ENCODE measurements at regions not wholly inside any gene's neighbourhood (a gene's known extent, or its start where the extent isn't known, plus 50 kb on each side); places are given as distances from the start of the nearest gene placed in this dataset.

DNA sequence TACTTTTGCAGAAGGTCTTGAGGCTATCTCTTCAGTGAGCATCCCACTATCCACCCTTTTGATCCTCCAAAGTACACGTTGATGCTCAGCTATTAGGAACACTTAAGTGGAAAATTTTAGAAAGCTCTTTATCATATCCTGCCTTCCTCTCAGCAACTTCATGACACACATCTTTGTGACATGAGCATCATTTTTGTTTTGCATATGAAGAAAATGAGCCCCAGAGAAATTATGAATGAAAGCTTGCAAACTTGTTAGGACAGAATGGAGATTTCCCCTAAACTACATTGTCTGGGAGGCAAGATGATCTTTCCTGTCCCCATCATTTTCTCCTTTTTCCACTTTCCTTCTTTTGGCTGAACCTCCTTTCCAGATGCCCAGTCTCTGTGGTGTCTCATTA lies 239.4 kb upstream of the PIK3R1 start:
- no peak for TF ChIP-seq EP300 (IDR thresholded peaks at IDR 0.05)
- no peak for TF ChIP-seq POLR2AphosphoS5 (IDR thresholded peaks at IDR 0.05)
- TF ChIP-seq, protein P1, sequence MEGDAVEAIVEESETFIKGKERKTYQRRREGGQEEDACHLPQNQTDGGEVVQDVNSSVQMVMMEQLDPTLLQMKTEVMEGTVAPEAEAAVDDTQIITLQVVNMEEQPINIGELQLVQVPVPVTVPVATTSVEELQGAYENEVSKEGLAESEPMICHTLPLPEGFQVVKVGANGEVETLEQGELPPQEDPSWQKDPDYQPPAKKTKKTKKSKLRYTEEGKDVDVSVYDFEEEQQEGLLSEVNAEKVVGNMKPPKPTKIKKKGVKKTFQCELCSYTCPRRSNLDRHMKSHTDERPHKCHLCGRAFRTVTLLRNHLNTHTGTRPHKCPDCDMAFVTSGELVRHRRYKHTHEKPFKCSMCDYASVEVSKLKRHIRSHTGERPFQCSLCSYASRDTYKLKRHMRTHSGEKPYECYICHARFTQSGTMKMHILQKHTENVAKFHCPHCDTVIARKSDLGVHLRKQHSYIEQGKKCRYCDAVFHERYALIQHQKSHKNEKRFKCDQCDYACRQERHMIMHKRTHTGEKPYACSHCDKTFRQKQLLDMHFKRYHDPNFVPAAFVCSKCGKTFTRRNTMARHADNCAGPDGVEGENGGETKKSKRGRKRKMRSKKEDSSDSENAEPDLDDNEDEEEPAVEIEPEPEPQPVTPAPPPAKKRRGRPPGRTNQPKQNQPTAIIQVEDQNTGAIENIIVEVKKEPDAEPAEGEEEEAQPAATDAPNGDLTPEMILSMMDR (IDR thresholded peaks at IDR 0.05), result no peak
- TF ChIP-seq POLR2A (IDR thresholded peaks at IDR 0.05), result no peak

DNA sequence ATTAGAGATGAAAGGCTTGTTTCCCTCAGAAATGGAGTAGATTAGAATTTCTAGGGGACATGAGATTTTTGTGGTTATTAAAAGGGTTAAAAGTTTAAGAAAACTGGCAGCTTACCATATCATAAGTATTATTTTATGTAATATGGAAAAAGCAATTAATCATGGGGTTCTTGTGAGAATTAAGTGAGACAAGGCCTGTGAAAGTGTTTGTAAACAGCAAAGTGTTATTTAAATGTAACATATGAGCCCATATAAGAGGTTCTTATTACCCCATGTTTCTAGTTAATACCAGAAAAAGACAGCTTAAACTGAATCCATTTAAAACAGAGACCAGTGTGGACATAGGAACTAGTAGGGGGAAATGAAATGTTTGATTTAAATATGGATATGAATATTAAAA lies 241.1 kb upstream of the PIK3R1 start:
- no peak overlapping the region for H3K27ac ChIP-seq
- DNase-seq, result no peak
- intact Hi-C loops (cut with DNase I; ENCODE audit: low total_unique reads), result no loop called here
- peaks cover 0 to 31% (median 13%) of the 10 kb centered on the region in 4 donors for H3K4me1 ChIP-seq
- no peak for TF ChIP-seq EP300 (IDR thresholded peaks at IDR 0.05)
- TF ChIP-seq, protein P1 (IDR thresholded peaks at IDR 0.05), result no peak
- no peak for TF ChIP-seq POLR2AphosphoS5 (IDR thresholded peaks at IDR 0.05)
- TF ChIP-seq POLR2A (IDR thresholded peaks at IDR 0.05), result no peak
- no peak overlapping the region for H3K4me3 ChIP-seq
- no peaks in the 10 kb centered on the region for H3K27me3 ChIP-seq
- no peaks in the 10 kb centered on the region for H3K36me3 ChIP-seq
- no peaks in the 10 kb centered on the region for H3K9me3 ChIP-seq

More for the DNA sequence above, 239.4 kb upstream of the PIK3R1 start:
- Histone ChIP-seq H3K4me1 (peaks cover 0 to 25% (median 11%) of the 10 kb centered on the region in 4 donors), H3K36me3 (no peaks in the 10 kb centered on the region), H3K27me3 (no peaks in the 10 kb centered on the region), H3K9me3 (no peaks in the 10 kb centered on the region), H3K27ac (no peak overlapping the region), H3K4me3 (no peak overlapping the region)
- DNase-seq, result no peak
- WGBS, 5 donors, result 71 to 88% (median 80%) methylated on average over 1 of the region's 1 CpG
- intact Hi-C loops (cut with DNase I; ENCODE audit: low total_unique reads), result no loop called here

DNA sequence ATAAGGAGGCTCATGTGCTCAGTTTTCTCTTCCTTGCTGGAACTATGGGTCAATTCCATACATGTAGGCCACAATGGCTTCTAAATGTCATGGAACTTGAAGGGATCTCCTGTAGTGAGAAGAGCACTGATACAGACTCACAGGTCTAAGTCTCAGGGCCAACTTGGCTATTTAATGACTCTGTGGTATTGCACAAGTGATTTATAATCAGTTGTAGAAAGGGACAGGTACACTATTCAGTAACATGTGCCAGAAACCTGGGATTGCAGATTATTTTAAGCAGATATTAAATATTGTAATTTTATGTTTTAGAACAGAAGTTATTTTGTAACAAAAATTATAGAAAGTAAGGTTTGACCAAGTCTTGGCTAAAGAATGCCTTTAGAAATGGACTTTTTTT lies 241.5 kb upstream of the PIK3R1 start:
- H3K9me3 ChIP-seq, result no peaks in the 10 kb centered on the region
- H3K36me3 ChIP-seq, result no peaks in the 10 kb centered on the region
- intact Hi-C loops (cut with DNase I; ENCODE audit: low total_unique reads), result no loop called here
- no peak for DNase-seq
- peaks cover 0 to 31% (median 13%) of the 10 kb centered on the region in 4 donors for H3K4me1 ChIP-seq
- H3K27ac ChIP-seq, result no peak overlapping the region
- H3K4me3 ChIP-seq, result no peak overlapping the region
- TF ChIP-seq EP300 (IDR thresholded peaks at IDR 0.05), result no peak
- TF ChIP-seq, protein P1 (IDR thresholded peaks at IDR 0.05), result no peak
- TF ChIP-seq POLR2AphosphoS5 (IDR thresholded peaks at IDR 0.05), result no peak
- no peak for TF ChIP-seq POLR2A (IDR thresholded peaks at IDR 0.05)
- no peaks in the 10 kb centered on the region for H3K27me3 ChIP-seq

GRCh38 chr5:67971971-67972821 lies 243.4 kb upstream of the PIK3R1 start:
- TF ChIP-seq POLR2AphosphoS5 (IDR thresholded peaks at IDR 0.05) (no peak), EP300 (IDR thresholded peaks at IDR 0.05) (no peak), POLR2A (IDR thresholded peaks at IDR 0.05) (no peak)
- TF ChIP-seq, protein P1 (IDR thresholded peaks at IDR 0.05), result no peak
- Histone ChIP-seq H3K4me1 (peaks cover 0 to 23% (median 8%) of the 10 kb centered on the region in 4 donors), H3K27ac (peak overlapping the region in 3 of 5 donors; percentile 15 to 56 (median 55)), H3K36me3 (no peaks in the 10 kb centered on the region), H3K9me3 (no peaks in the 10 kb centered on the region), H3K4me3 (no peak overlapping the region), H3K27me3 (no peaks in the 10 kb centered on the region)
- intact Hi-C loops (cut with DNase I; ENCODE audit: low total_unique reads), result no loop called here
- peak in 1 of 2 donors; percentile 33 for DNase-seq
- 52 to 71% (median 67%) methylated on average over 5 of the region's 5 CpGs for WGBS, 5 donors

Data from stomach (tissue), 8 donors.